DOHH2 (cell line): ENCODE measurements at regions not wholly inside any gene's neighbourhood (a gene's known extent, or its start where the extent isn't known, plus 50 kb on each side); places are given as distances from the start of the nearest gene placed in this dataset.

ENCODE experiments used
- H3F3A ChIP-seq: fragments of 200-600 bp; sonication (generic), shearing (Covaris generic); 2 replicates; pipeline ENCODE4 v1.6.0; 2016; ENCODE audit warnings: antibody characterized with exemption, mild to moderate bottlenecking; ENCODE audit not compliant: control insufficient read depth, insufficient read depth
- H3K27ac ChIP-seq: fragments of 200-600 bp; sonication (generic); 2 replicates; pipeline ENCODE4 v1.5.1; 2014; ENCODE audit warnings: low read depth, mild to moderate bottlenecking, low read length, moderate library complexity
- H3K27me3 ChIP-seq: fragments of 200-600 bp; sonication (generic); 2 replicates; pipeline ENCODE4 v1.6.1; 2014; ENCODE audit warnings: mild to moderate bottlenecking, low read length, mixed read lengths; ENCODE audit not compliant: control insufficient read depth
- H3K36me3 ChIP-seq: fragments of 200-600 bp; sonication (generic); 2 replicates; pipeline ENCODE4 v1.6.1; 2014; ENCODE audit warnings: mild to moderate bottlenecking, low read length, moderate library complexity, mixed read lengths; ENCODE audit not compliant: control insufficient read depth
- H3K4me1 ChIP-seq: fragments of 200-600 bp; sonication (generic); 2 replicates; pipeline ENCODE4 v1.6.1; 2014; ENCODE audit warnings: mild to moderate bottlenecking, low read length, mixed read lengths; ENCODE audit not compliant: control insufficient read depth
- H3K4me2 ChIP-seq: fragments of 200-600 bp; sonication (generic); 2 replicates; pipeline ENCODE4 v1.6.0; 2014; ENCODE audit warnings: mild to moderate bottlenecking, low read length, moderate library complexity
- H3K4me3 ChIP-seq: fragments of 200-600 bp; sonication (generic); 2 replicates; pipeline ENCODE4 v1.5.1; 2014; ENCODE audit warnings: mild to moderate bottlenecking, low read length, mixed read lengths
- H3K79me2 ChIP-seq: fragments of 200-600 bp; sonication (generic); 2 replicates; pipeline ENCODE4 v1.6.1; 2014; ENCODE audit warnings: mild to moderate bottlenecking, low read length, mixed read lengths; ENCODE audit not compliant: control insufficient read depth
- H3K9me2 ChIP-seq: fragments of 200-600 bp; sonication (generic); replicated peaks from 2 replicates; pipeline ENCODE4 v1.6.1; 2014; ENCODE audit warnings: mild to moderate bottlenecking, low read length, mixed read lengths; ENCODE audit not compliant: control insufficient read depth
- H3K9me3 ChIP-seq: fragments of 200-600 bp; sonication (generic); 2 replicates; pipeline ENCODE4 v1.6.1; 2014; ENCODE audit warnings: antibody characterized with exemption, low read length, mixed read lengths; ENCODE audit not compliant: control insufficient read depth, insufficient read depth
- H4K20me1 ChIP-seq: fragments of 200-600 bp; sonication (generic); 2 replicates; pipeline ENCODE4 v1.6.0; 2014; ENCODE audit warnings: low read depth, mild to moderate bottlenecking, antibody characterized with exemption, low read length, moderate library complexity; ENCODE audit not compliant: control insufficient read depth, insufficient read depth
- CTCF ChIP-seq: fragments of 200-600 bp; sonication (generic); IDR thresholded peaks from one replicate; pipeline ENCODE4 v1.5.1; 2014; ENCODE audit warnings: antibody characterized with exemption, mild to moderate bottlenecking, low read depth, low read length; ENCODE audit not compliant: poor library complexity, severe bottlenecking
- EZH2phosphoT487 ChIP-seq: fragments of 200-600 bp; sonication (generic); IDR thresholded peaks from 2 replicates; pipeline ENCODE4 v1.6.1; 2017; ENCODE audit warnings: borderline replicate concordance, mild to moderate bottlenecking, antibody characterized with exemption, low read length, moderate library complexity, mixed read lengths

GRCh38 chr14:30296931-30297405 is 262.0 kb upstream of the G2E3 start:
- Histone ChIP-seq H3K4me3 (no peak overlapping the region), H3K9me2 (no peaks in the 10 kb centered on the region), H3K79me2 (no peaks in the 10 kb centered on the region), H3K27ac (no peak overlapping the region), H3K36me3 (no peaks in the 10 kb centered on the region), H4K20me1 (no peaks in the 10 kb centered on the region), H3K4me1 (no peaks in the 10 kb centered on the region), H3K9me3 (no peaks in the 10 kb centered on the region), H3K27me3 (no peaks in the 10 kb centered on the region), H3K4me2 (no peak overlapping the region), H3F3A (no peaks in the 10 kb centered on the region)
- no peak for TF ChIP-seq EZH2phosphoT487
- no peak for TF ChIP-seq CTCF

DNA sequence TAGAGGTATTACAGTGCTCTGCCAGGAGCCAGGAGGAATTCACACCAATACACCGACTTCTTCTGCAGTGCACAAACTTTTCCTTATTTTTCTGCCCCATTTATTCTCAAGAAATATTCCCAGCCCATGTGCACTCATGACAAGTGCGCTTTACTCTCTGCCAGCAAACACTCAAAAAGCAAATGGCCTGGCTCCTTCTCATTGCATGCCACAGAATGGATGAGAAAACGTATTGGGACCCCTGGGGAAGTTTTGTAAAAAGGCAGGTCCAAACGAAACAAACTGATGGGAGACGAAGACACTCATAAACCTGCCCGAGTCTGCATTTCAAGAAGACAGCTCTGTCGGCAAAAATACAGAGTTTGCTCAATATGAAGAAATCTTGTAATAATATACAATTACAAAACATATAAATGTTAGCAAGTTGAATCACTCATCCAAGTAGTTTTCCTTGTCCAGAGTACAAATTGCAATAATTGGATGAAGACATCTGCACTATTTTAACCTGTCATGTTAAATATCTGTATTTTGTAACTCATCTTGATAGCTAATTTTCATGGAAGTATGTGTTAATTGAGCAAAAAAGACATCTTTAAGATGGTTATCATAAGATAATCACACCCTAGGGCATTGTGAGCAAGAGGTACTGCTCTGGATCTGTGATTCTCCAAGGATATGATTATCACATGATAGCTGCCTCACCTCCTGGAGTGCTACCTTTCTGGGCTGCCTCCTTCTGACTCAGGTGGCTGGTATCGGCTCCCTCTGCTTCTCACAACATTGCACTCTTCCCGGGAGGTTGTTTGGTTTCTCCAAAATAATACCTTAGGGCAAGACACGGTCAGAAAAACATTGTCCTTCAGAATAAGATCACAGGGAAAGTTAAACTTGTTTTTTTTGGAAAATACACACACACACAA is 260.8 kb upstream of the G2E3 start:
- no peaks in the 10 kb centered on the region for H3F3A ChIP-seq
- no peak overlapping the region for H3K27ac ChIP-seq

GRCh38 chr14:30299915-30300314 is 259.0 kb upstream of the G2E3 start:
- no peak overlapping the region for H3K27ac ChIP-seq
- no peaks in the 10 kb centered on the region for H3K79me2 ChIP-seq
- no peaks in the 10 kb centered on the region for H4K20me1 ChIP-seq
- H3F3A ChIP-seq = no peaks in the 10 kb centered on the region
- no peaks in the 10 kb centered on the region for H3K36me3 ChIP-seq
- no peak overlapping the region for H3K4me2 ChIP-seq
- no peak overlapping the region for H3K4me3 ChIP-seq
- H3K9me2 ChIP-seq = no peaks in the 10 kb centered on the region
- H3K27me3 ChIP-seq = no peaks in the 10 kb centered on the region
- no peaks in the 10 kb centered on the region for H3K4me1 ChIP-seq
- no peak for TF ChIP-seq EZH2phosphoT487
- H3K9me3 ChIP-seq = no peaks in the 10 kb centered on the region

More for the DNA sequence above, 260.8 kb upstream of the G2E3 start:
- no peaks in the 10 kb centered on the region for H3K9me2 ChIP-seq
- no peaks in the 10 kb centered on the region for H3K4me1 ChIP-seq
- H3K4me2 ChIP-seq = no peak overlapping the region
- H3K4me3 ChIP-seq = no peak overlapping the region
- no peaks in the 10 kb centered on the region for H3K36me3 ChIP-seq
- H3K27me3 ChIP-seq = no peaks in the 10 kb centered on the region
- H3K9me3 ChIP-seq = no peaks in the 10 kb centered on the region
- H3K79me2 ChIP-seq = no peaks in the 10 kb centered on the region
- H4K20me1 ChIP-seq = no peaks in the 10 kb centered on the region
- TF ChIP-seq EZH2phosphoT487 = no peak
- TF ChIP-seq CTCF = no peak

GRCh38 chr14:30303350-30303749 is 255.6 kb upstream of the G2E3 start:
- Histone ChIP-seq H3K27ac (no peak overlapping the region), H4K20me1 (no peaks in the 10 kb centered on the region), H3F3A (no peaks in the 10 kb centered on the region), H3K79me2 (no peaks in the 10 kb centered on the region), H3K9me3 (no peaks in the 10 kb centered on the region), H3K27me3 (no peaks in the 10 kb centered on the region), H3K9me2 (no peaks in the 10 kb centered on the region), H3K36me3 (no peaks in the 10 kb centered on the region), H3K4me1 (no peaks in the 10 kb centered on the region), H3K4me3 (no peak overlapping the region), H3K4me2 (no peak overlapping the region)
- TF ChIP-seq CTCF (no peak), EZH2phosphoT487 (no peak)
